MM.1S (cell line): ENCODE measurements at regions not wholly inside any gene's neighbourhood (a gene's known extent, or its start where the extent isn't known, plus 50 kb on each side); places are given as distances from the start of the nearest gene placed in this dataset.

Source experiments
- DNase-seq: peaks from one replicate; pipeline ENCODE4 v3.0.0-alpha.2; 2015
- H2AFZ ChIP-seq: fragments of 300-600 bp; sonication (generic); 2 replicates; pipeline ENCODE4 v1.6.0; 2016; ENCODE audit warnings: antibody characterized with exemption, low read length
- H3F3A ChIP-seq: fragments of 300-600 bp; sonication (generic); 2 replicates; pipeline ENCODE4 v1.6.1; 2016; ENCODE audit warnings: mild to moderate bottlenecking, antibody characterized with exemption, low read length, moderate library complexity, mixed read lengths; ENCODE audit not compliant: insufficient read depth
- H3K27ac ChIP-seq: fragments of 300-600 bp; sonication (generic); 2 replicates; pipeline ENCODE4 v1.5.1; 2016; ENCODE audit warnings: mild to moderate bottlenecking, low read length
- H3K27me3 ChIP-seq: fragments of 300-600 bp; sonication (generic); replicated peaks from 2 replicates; pipeline ENCODE4 v1.6.0; 2016; ENCODE audit warnings: low read length; ENCODE audit not compliant: insufficient read depth
- H3K36me3 ChIP-seq: fragments of 300-600 bp; sonication (generic); replicated peaks from 2 replicates; pipeline ENCODE4 v1.6.1; 2016; ENCODE audit warnings: mild to moderate bottlenecking, low read length, mixed read lengths; ENCODE audit not compliant: insufficient read depth
- H3K4me1 ChIP-seq: fragments of 300-600 bp; sonication (generic); 2 replicates; pipeline ENCODE4 v1.6.1; 2016; ENCODE audit warnings: low read length, mixed read lengths
- H3K4me2 ChIP-seq: fragments of 300-600 bp; sonication (generic); 2 replicates; pipeline ENCODE4 v1.6.0; 2016; ENCODE audit warnings: low read depth, low read length
- H3K4me3 ChIP-seq: fragments of 300-600 bp; sonication (generic); 2 replicates; pipeline ENCODE4 v1.5.1; 2016; ENCODE audit warnings: low read length, mixed read lengths
- H3K79me2 ChIP-seq: fragments of 300-600 bp; sonication (generic); 2 replicates; pipeline ENCODE4 v1.6.1; 2016; ENCODE audit warnings: mixed run types, low read length, mixed read lengths
- H3K9ac ChIP-seq: fragments of 300-600 bp; sonication (generic); 2 replicates; pipeline ENCODE4 v1.6.1; 2016; ENCODE audit warnings: low read length, mixed read lengths
- H3K9me2 ChIP-seq: fragments of 300-600 bp; sonication (generic); replicated peaks from 2 replicates; pipeline ENCODE4 v1.6.1; 2016; ENCODE audit warnings: mild to moderate bottlenecking, low read length, mixed read lengths; ENCODE audit not compliant: insufficient read depth
- H3K9me3 ChIP-seq: fragments of 300-600 bp; sonication (generic); replicated peaks from 2 replicates; pipeline ENCODE4 v1.6.1; 2016; ENCODE audit warnings: mild to moderate bottlenecking, low read length, mixed read lengths; ENCODE audit not compliant: insufficient read depth
- H4K20me1 ChIP-seq: fragments of 300-600 bp; sonication (generic); 2 replicates; pipeline ENCODE4 v1.6.1; 2016; ENCODE audit warnings: mild to moderate bottlenecking, low read length, moderate library complexity, mixed read lengths; ENCODE audit not compliant: insufficient read depth
- EZH2 ChIP-seq: fragments of 300-600 bp; sonication (generic); optimal IDR thresholded peaks from 2 replicates; pipeline ENCODE3; 2017; ENCODE audit warnings: low read depth, mild to moderate bottlenecking, antibody characterized with exemption, low read length, mixed read lengths
- EZH2phosphoT487 ChIP-seq: fragments of 300-600 bp; sonication (generic); IDR thresholded peaks from 2 replicates; pipeline ENCODE4 v1.6.1; 2018; ENCODE audit warnings: antibody characterized with exemption, low read length
- TF ChIP-seq, protein P1 (sequence below): fragments of 300-600 bp; sonication (generic); IDR thresholded peaks from 2 replicates; pipeline ENCODE4 v1.5.1; 2016; ENCODE audit warnings: antibody characterized with exemption, low read length, mixed read lengths

DNA sequence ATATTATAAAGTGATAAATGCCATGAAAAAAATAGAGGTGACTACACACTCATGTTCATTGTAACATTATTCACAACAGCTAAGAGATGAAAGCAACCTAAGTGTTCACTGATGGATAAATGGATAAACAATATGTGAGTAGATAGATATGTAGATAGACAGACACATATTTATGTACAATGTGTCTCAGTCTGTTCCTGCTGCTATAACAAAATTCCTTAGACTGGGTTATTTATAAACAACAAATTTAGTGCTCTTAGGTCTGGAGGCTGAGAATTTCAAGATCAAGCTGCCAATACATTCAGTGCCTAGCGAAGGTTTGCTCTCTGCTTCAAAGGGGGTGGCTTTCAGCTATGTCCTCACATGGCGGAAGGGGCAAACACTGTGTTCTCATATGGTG is 312.5 kb downstream of the ZNF621 start:
- no peaks in the 10 kb centered on the region for H3F3A ChIP-seq
- no peak overlapping the region for H3K4me2 ChIP-seq
- no peak overlapping the region for H2AFZ ChIP-seq
- no peaks in the 10 kb centered on the region for H3K9me2 ChIP-seq
- H3K27me3 ChIP-seq, result no peaks in the 10 kb centered on the region
- H3K4me1 ChIP-seq, result no peaks in the 10 kb centered on the region
- H4K20me1 ChIP-seq, result no peaks in the 10 kb centered on the region
- H3K79me2 ChIP-seq, result no peaks in the 10 kb centered on the region
- DNase-seq, result no peak
- no peaks in the 10 kb centered on the region for H3K36me3 ChIP-seq
- H3K9ac ChIP-seq, result no peak overlapping the region
- no peak overlapping the region for H3K4me3 ChIP-seq
- no peak for TF ChIP-seq EZH2phosphoT487
- no peak for TF ChIP-seq EZH2
- no peak overlapping the region for H3K27ac ChIP-seq
- H3K9me3 ChIP-seq, result no peaks in the 10 kb centered on the region

DNA sequence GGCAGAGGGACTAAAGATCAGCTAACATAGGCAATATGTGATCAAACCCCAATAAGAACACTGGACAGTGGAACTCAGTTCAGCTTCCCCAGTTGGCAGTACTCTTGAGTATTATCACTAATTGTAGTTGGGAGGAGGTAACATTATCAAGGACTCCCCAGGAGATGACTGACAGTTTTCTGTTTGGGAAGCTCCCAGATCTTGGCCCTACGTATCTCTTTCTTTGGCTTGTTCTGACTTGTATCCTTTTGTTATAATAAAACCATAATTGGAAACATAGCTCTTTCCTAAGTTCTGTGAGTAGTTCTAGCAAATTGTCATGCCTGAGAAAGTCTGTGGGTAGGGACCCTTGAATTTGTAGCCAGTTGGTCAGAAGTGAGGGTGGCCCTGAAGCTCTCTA is 316.4 kb downstream of the ZNF621 start:
- Histone ChIP-seq H3K4me1 (no peaks in the 10 kb centered on the region), H4K20me1 (no peaks in the 10 kb centered on the region), H3F3A (no peaks in the 10 kb centered on the region), H3K27me3 (no peaks in the 10 kb centered on the region), H3K4me3 (no peak overlapping the region), H3K36me3 (no peaks in the 10 kb centered on the region), H3K4me2 (no peak overlapping the region), H3K9ac (no peak overlapping the region), H2AFZ (no peak overlapping the region), H3K27ac (no peak overlapping the region), H3K9me2 (no peaks in the 10 kb centered on the region), H3K9me3 (no peaks in the 10 kb centered on the region), H3K79me2 (no peaks in the 10 kb centered on the region)
- TF ChIP-seq, protein P1, sequence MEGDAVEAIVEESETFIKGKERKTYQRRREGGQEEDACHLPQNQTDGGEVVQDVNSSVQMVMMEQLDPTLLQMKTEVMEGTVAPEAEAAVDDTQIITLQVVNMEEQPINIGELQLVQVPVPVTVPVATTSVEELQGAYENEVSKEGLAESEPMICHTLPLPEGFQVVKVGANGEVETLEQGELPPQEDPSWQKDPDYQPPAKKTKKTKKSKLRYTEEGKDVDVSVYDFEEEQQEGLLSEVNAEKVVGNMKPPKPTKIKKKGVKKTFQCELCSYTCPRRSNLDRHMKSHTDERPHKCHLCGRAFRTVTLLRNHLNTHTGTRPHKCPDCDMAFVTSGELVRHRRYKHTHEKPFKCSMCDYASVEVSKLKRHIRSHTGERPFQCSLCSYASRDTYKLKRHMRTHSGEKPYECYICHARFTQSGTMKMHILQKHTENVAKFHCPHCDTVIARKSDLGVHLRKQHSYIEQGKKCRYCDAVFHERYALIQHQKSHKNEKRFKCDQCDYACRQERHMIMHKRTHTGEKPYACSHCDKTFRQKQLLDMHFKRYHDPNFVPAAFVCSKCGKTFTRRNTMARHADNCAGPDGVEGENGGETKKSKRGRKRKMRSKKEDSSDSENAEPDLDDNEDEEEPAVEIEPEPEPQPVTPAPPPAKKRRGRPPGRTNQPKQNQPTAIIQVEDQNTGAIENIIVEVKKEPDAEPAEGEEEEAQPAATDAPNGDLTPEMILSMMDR, result no peak
- no peak for TF ChIP-seq EZH2phosphoT487
- no peak for TF ChIP-seq EZH2
- no peak for DNase-seq

DNA sequence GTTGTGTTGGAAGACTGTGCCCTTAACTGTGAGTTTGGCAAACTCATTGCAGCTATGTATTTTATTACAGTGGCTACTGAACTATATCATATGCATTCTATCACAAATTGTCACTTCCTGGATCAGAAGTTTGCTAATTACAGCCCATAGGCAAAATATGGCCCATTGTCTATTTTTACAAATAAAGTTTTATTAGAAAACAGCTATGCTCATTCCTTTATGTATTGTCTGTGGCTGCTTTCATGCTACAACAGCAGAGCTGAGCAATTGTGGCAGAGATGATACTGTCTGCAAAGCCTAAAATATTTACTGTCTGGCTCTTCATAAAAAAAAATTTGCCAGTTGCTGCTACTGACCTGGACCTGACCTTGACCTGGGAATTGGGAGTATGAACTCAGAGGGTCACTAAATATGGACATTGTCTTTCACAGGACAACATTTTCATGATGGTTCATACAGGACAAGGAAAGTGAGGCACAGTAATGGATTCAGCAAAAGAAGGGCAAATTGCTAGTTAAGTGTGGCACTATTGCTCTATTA is 316.9 kb downstream of the ZNF621 start:
- no peak overlapping the region for H3K9ac ChIP-seq
- H3F3A ChIP-seq, result no peaks in the 10 kb centered on the region
- H3K27me3 ChIP-seq, result no peaks in the 10 kb centered on the region
- no peak overlapping the region for H3K4me3 ChIP-seq
- no peaks in the 10 kb centered on the region for H3K4me1 ChIP-seq
- no peaks in the 10 kb centered on the region for H4K20me1 ChIP-seq
- no peak for DNase-seq
- no peak overlapping the region for H2AFZ ChIP-seq
- TF ChIP-seq, protein P1, result no peak
- TF ChIP-seq EZH2phosphoT487, result no peak
- TF ChIP-seq EZH2, result no peak
- no peaks in the 10 kb centered on the region for H3K36me3 ChIP-seq
- H3K27ac ChIP-seq, result no peak overlapping the region
- H3K9me2 ChIP-seq, result no peaks in the 10 kb centered on the region
- no peaks in the 10 kb centered on the region for H3K79me2 ChIP-seq
- H3K4me2 ChIP-seq, result no peak overlapping the region
- H3K9me3 ChIP-seq, result no peaks in the 10 kb centered on the region

DNA sequence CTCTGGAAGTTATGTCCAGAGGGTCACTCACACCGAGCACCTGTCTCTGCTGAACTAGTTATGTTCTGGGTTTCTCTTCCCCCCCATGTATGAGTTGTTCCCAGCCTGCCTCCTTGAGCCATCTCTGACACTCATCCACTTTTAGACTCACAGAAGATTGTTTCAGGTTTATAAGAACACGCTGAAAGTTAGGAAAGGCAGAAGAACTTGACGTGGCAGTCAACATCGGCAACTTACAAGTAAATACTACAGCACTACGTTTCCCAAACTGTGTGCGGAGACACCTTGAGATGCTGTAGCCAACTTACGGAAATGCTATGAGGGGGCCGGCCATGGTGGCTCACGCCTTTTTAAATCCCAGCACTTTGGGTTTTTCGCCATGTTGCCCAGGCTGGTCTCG is 318.0 kb downstream of the ZNF621 start:
- no peak overlapping the region for H3K4me3 ChIP-seq
- DNase-seq, result no peak
- H3K4me1 ChIP-seq, result no peaks in the 10 kb centered on the region
- no peak overlapping the region for H3K9ac ChIP-seq
- H3F3A ChIP-seq, result no peaks in the 10 kb centered on the region
- H3K27me3 ChIP-seq, result no peaks in the 10 kb centered on the region
- H3K9me2 ChIP-seq, result no peaks in the 10 kb centered on the region
- no peak overlapping the region for H3K27ac ChIP-seq
- no peak for TF ChIP-seq EZH2phosphoT487
- no peak for TF ChIP-seq EZH2
- TF ChIP-seq, protein P1, result no peak
- no peak overlapping the region for H2AFZ ChIP-seq
- no peaks in the 10 kb centered on the region for H3K9me3 ChIP-seq
- no peaks in the 10 kb centered on the region for H3K36me3 ChIP-seq
- H4K20me1 ChIP-seq, result no peaks in the 10 kb centered on the region
- H3K4me2 ChIP-seq, result no peak overlapping the region
- H3K79me2 ChIP-seq, result no peaks in the 10 kb centered on the region
